ENCODE measurements at regions not wholly inside any gene's neighbourhood (a gene's known extent, or its start where the extent isn't known, plus 50 kb on each side); places are given as distances from the start of the nearest gene placed in this dataset.

DNA sequence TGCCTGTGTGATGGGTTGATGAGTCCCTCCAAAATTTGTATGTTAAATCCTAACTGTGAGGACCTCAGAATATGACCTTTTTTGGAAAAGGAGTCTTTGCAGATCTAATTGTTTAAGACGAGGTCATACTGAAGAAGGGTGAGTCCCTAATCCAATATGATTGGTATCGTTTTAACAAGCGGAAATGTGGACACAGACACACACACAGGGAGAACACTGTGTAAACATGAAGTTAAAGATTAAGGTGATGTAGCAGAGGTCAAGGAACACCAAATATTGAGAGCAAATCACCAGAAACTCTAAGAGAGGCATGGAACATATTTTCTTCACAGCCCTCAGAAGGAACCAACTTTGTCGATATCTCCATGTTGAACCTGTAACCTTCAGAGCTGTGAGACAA is 1106.7 kb downstream of the SLC6A15 start:
- no peak for FAIRE-seq
- Histone ChIP-seq H3K27ac (ENCODE audit: control insufficient read depth, insufficient read depth, low read length) (no peak overlapping the region), H3K4me1 (ENCODE audit: control insufficient read depth, extremely low read depth, insufficient read depth, low read length) (no peaks in the 10 kb centered on the region), H3K27me3 (ENCODE audit: control insufficient read depth, extremely low read depth, insufficient read depth, low read length) (no peaks in the 10 kb centered on the region), H3K4me3 (ENCODE audit: control insufficient read depth in 2 of 3, extremely low read depth in 1 of 3, insufficient read depth in 2 of 3, low read depth in 1 of 3, low read length in 3 of 3) (no peak overlapping the region), H3K9me1 (ENCODE audit: control insufficient read depth, extremely low read depth, insufficient read depth, low read length) (no peaks in the 10 kb centered on the region), H3K36me3 (ENCODE audit: control insufficient read depth in 2 of 2, extremely low read depth in 1 of 2, insufficient read depth in 2 of 2, low read length in 2 of 2) (no peaks in the 10 kb centered on the region), H4K20me1 (ENCODE audit: control insufficient read depth, extremely low read depth, insufficient read depth, low read length) (no peaks in the 10 kb centered on the region), H3K79me2 (ENCODE audit: control insufficient read depth, insufficient read depth, low read length) (no peaks in the 10 kb centered on the region), H3K9ac (ENCODE audit: control insufficient read depth, extremely low read depth, insufficient read depth, low read length) (no peak overlapping the region), H3K9me3 (ENCODE audit: control insufficient read depth, low read depth, low read length) (no peaks in the 10 kb centered on the region), H3K4me2 (ENCODE audit: control insufficient read depth, extremely low read depth, insufficient read depth, low read depth, low read length) (no peak overlapping the region), H2AFZ (ENCODE audit: control insufficient read depth, low read length) (no peak overlapping the region)
- TF ChIP-seq, protein P1, sequence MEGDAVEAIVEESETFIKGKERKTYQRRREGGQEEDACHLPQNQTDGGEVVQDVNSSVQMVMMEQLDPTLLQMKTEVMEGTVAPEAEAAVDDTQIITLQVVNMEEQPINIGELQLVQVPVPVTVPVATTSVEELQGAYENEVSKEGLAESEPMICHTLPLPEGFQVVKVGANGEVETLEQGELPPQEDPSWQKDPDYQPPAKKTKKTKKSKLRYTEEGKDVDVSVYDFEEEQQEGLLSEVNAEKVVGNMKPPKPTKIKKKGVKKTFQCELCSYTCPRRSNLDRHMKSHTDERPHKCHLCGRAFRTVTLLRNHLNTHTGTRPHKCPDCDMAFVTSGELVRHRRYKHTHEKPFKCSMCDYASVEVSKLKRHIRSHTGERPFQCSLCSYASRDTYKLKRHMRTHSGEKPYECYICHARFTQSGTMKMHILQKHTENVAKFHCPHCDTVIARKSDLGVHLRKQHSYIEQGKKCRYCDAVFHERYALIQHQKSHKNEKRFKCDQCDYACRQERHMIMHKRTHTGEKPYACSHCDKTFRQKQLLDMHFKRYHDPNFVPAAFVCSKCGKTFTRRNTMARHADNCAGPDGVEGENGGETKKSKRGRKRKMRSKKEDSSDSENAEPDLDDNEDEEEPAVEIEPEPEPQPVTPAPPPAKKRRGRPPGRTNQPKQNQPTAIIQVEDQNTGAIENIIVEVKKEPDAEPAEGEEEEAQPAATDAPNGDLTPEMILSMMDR (optimal IDR thresholded peaks at IDR 0.05 in 1 of 3, IDR thresholded peaks at IDR 0.05 in 1 of 3, conservative IDR thresholded peaks at IDR 0.05 in 1 of 3; ENCODE audit: extremely low read depth in 1 of 3, insufficient read depth in 2 of 3, low read length in 3 of 3) = no peak
- TF ChIP-seq EZH2 (IDR thresholded peaks at IDR 0.05; ENCODE audit: low read length) = no peak
- DNase-seq (ENCODE audit: low read depth, low spot score) = no peak
- dilution Hi-C loops (cut with MboI; ENCODE audit: extremely low pct_ligation_motif_present, low sequenced_read_pairs) = no loop called here

DNA sequence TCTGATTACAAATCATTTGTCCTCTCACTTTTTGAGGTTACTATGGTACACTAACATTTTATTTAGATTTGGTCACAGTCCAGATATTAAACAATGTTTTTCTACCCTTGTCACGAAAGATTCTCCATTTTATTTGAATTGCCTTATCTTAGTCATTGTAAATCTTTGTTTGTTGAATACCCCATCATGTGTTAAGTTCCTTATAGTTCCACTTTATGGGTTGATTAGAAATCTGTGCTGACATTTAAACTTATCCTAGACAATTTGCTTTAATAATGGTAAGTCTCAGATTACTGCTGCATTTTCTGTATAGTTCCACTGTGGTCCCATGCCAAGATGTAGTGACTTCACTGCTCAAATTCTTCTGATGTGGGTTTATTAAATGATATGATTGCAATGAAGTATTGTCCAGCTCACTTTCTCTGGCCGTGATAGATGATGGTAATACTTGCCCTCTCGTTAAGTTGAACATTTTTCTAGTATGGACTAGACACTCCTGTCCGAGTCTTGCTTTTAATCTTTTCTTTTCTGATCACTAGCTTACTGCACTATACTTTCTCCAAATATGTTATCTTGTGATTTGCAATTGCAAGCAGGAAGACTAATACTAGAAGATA is 1107.3 kb downstream of the SLC6A15 start:
- no peak for DNase-seq (ENCODE audit: low read depth, low spot score)
- no peaks in the 10 kb centered on the region for H3K4me1 ChIP-seq (ENCODE audit: control insufficient read depth, extremely low read depth, insufficient read depth, low read length)
- H3K4me2 ChIP-seq (ENCODE audit: control insufficient read depth, extremely low read depth, insufficient read depth, low read depth, low read length) = no peak overlapping the region
- H2AFZ ChIP-seq (ENCODE audit: control insufficient read depth, low read length) = no peak overlapping the region
- no peak overlapping the region for H3K27ac ChIP-seq (ENCODE audit: control insufficient read depth, insufficient read depth, low read length)
- no peak for TF ChIP-seq EZH2 (IDR thresholded peaks at IDR 0.05; ENCODE audit: low read length)
- TF ChIP-seq, protein P1 (optimal IDR thresholded peaks at IDR 0.05 in 1 of 3, IDR thresholded peaks at IDR 0.05 in 1 of 3, conservative IDR thresholded peaks at IDR 0.05 in 1 of 3; ENCODE audit: extremely low read depth in 1 of 3, insufficient read depth in 2 of 3, low read length in 3 of 3) = no peak
- no peaks in the 10 kb centered on the region for H3K27me3 ChIP-seq (ENCODE audit: control insufficient read depth, extremely low read depth, insufficient read depth, low read length)
- H3K9me1 ChIP-seq (ENCODE audit: control insufficient read depth, extremely low read depth, insufficient read depth, low read length) = no peaks in the 10 kb centered on the region
- H3K9ac ChIP-seq (ENCODE audit: control insufficient read depth, extremely low read depth, insufficient read depth, low read length) = no peak overlapping the region
- dilution Hi-C loops (cut with MboI; ENCODE audit: extremely low pct_ligation_motif_present, low sequenced_read_pairs) = no loop called here
- H3K79me2 ChIP-seq (ENCODE audit: control insufficient read depth, insufficient read depth, low read length) = no peaks in the 10 kb centered on the region
- H4K20me1 ChIP-seq (ENCODE audit: control insufficient read depth, extremely low read depth, insufficient read depth, low read length) = no peaks in the 10 kb centered on the region
- no peak for FAIRE-seq
- no peak overlapping the region for H3K4me3 ChIP-seq (ENCODE audit: control insufficient read depth in 2 of 3, extremely low read depth in 1 of 3, insufficient read depth in 2 of 3, low read depth in 1 of 3, low read length in 3 of 3)
- H3K9me3 ChIP-seq (ENCODE audit: control insufficient read depth, low read depth, low read length) = no peaks in the 10 kb centered on the region
- H3K36me3 ChIP-seq (ENCODE audit: control insufficient read depth in 2 of 2, extremely low read depth in 1 of 2, insufficient read depth in 2 of 2, low read length in 2 of 2) = no peaks in the 10 kb centered on the region

Measured in keratinocyte (primary cell).